H1 (cell line): ENCODE measurements at regions not wholly inside any gene's neighbourhood (a gene's known extent, or its start where the extent isn't known, plus 50 kb on each side); places are given as distances from the start of the nearest gene placed in this dataset.

Experiments
- ASH2L ChIP-seq: fragments of 200-600, 300-600 bp; sonication (generic); IDR thresholded peaks from one replicate; pipeline ENCODE4 v1.7.1; 2017; ENCODE audit warnings: low read length
- ATF2 ChIP-seq: IDR thresholded peaks from 2 replicates; pipeline ENCODE4 v1.6.1; 2012; ENCODE audit warnings: low read length, inconsistent platforms
- CREB1 ChIP-seq: IDR thresholded peaks from 2 replicates; pipeline ENCODE4 v1.6.1; 2012; ENCODE audit warnings: inconsistent platforms
- E2F6 ChIP-seq: IDR thresholded peaks from 2 replicates; pipeline ENCODE4 v1.6.1; 2012; ENCODE audit warnings: inconsistent platforms
- GABPA ChIP-seq: IDR thresholded peaks from 2 replicates; pipeline ENCODE4 v1.6.1; 2011; ENCODE audit warnings: mild to moderate bottlenecking, low read length, moderate library complexity, borderline replicate concordance; ENCODE audit not compliant: insufficient read depth
- HDAC6 ChIP-seq: IDR thresholded peaks from one replicate; pipeline ENCODE4 v1.7.1; 2012; ENCODE audit warnings: low read depth, mild to moderate bottlenecking, inconsistent platforms, low read length, moderate library complexity
- SAP30 ChIP-seq: fragments of 300-600 bp; sonication (generic); IDR thresholded peaks from 2 replicates; pipeline ENCODE4 v1.7.1; 2012; ENCODE audit warnings: low read length, moderate library complexity, mild to moderate bottlenecking, inconsistent platforms; ENCODE audit not compliant: insufficient read depth, insufficient replicate concordance
- TF ChIP-seq, protein P1 (sequence below): fragments of 300-600 bp; sonication (generic); IDR thresholded peaks from 2 replicates; pipeline ENCODE4 v1.7.1; 2012; ENCODE audit warnings: low read length, moderate library complexity, mild to moderate bottlenecking, inconsistent platforms; ENCODE audit not compliant: insufficient replicate concordance

- TF ChIP-seq, protein P1, sequence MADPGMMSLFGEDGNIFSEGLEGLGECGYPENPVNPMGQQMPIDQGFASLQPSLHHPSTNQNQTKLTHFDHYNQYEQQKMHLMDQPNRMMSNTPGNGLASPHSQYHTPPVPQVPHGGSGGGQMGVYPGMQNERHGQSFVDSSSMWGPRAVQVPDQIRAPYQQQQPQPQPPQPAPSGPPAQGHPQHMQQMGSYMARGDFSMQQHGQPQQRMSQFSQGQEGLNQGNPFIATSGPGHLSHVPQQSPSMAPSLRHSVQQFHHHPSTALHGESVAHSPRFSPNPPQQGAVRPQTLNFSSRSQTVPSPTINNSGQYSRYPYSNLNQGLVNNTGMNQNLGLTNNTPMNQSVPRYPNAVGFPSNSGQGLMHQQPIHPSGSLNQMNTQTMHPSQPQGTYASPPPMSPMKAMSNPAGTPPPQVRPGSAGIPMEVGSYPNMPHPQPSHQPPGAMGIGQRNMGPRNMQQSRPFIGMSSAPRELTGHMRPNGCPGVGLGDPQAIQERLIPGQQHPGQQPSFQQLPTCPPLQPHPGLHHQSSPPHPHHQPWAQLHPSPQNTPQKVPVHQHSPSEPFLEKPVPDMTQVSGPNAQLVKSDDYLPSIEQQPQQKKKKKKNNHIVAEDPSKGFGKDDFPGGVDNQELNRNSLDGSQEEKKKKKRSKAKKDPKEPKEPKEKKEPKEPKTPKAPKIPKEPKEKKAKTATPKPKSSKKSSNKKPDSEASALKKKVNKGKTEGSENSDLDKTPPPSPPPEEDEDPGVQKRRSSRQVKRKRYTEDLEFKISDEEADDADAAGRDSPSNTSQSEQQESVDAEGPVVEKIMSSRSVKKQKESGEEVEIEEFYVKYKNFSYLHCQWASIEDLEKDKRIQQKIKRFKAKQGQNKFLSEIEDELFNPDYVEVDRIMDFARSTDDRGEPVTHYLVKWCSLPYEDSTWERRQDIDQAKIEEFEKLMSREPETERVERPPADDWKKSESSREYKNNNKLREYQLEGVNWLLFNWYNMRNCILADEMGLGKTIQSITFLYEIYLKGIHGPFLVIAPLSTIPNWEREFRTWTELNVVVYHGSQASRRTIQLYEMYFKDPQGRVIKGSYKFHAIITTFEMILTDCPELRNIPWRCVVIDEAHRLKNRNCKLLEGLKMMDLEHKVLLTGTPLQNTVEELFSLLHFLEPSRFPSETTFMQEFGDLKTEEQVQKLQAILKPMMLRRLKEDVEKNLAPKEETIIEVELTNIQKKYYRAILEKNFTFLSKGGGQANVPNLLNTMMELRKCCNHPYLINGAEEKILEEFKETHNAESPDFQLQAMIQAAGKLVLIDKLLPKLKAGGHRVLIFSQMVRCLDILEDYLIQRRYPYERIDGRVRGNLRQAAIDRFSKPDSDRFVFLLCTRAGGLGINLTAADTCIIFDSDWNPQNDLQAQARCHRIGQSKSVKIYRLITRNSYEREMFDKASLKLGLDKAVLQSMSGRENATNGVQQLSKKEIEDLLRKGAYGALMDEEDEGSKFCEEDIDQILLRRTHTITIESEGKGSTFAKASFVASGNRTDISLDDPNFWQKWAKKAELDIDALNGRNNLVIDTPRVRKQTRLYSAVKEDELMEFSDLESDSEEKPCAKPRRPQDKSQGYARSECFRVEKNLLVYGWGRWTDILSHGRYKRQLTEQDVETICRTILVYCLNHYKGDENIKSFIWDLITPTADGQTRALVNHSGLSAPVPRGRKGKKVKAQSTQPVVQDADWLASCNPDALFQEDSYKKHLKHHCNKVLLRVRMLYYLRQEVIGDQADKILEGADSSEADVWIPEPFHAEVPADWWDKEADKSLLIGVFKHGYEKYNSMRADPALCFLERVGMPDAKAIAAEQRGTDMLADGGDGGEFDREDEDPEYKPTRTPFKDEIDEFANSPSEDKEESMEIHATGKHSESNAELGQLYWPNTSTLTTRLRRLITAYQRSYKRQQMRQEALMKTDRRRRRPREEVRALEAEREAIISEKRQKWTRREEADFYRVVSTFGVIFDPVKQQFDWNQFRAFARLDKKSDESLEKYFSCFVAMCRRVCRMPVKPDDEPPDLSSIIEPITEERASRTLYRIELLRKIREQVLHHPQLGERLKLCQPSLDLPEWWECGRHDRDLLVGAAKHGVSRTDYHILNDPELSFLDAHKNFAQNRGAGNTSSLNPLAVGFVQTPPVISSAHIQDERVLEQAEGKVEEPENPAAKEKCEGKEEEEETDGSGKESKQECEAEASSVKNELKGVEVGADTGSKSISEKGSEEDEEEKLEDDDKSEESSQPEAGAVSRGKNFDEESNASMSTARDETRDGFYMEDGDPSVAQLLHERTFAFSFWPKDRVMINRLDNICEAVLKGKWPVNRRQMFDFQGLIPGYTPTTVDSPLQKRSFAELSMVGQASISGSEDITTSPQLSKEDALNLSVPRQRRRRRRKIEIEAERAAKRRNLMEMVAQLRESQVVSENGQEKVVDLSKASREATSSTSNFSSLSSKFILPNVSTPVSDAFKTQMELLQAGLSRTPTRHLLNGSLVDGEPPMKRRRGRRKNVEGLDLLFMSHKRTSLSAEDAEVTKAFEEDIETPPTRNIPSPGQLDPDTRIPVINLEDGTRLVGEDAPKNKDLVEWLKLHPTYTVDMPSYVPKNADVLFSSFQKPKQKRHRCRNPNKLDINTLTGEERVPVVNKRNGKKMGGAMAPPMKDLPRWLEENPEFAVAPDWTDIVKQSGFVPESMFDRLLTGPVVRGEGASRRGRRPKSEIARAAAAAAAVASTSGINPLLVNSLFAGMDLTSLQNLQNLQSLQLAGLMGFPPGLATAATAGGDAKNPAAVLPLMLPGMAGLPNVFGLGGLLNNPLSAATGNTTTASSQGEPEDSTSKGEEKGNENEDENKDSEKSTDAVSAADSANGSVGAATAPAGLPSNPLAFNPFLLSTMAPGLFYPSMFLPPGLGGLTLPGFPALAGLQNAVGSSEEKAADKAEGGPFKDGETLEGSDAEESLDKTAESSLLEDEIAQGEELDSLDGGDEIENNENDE: no peak
- TF ChIP-seq E2F6: no peak
- TF ChIP-seq ASH2L: no peak
- TF ChIP-seq SAP30: no peak
- no peak for TF ChIP-seq ATF2
- TF ChIP-seq HDAC6: no peak
- no peak for TF ChIP-seq GABPA
- TF ChIP-seq CREB1: no peak
Measured at GRCh38 chr2:217040099-217040498, 180.2 kb upstream of the TNP1 start (continued).
